GM21360 (cell line): ENCODE measurements at regions not wholly inside any gene's neighbourhood (a gene's known extent, or its start where the extent isn't known, plus 50 kb on each side); places are given as distances from the start of the nearest gene placed in this dataset.
"Not testable (repeated sequence)": the region's sequence is repeated elsewhere in the genome, so short reads cannot be mapped to it uniquely, and the experiment has no call there.

Experiments used
- ATAC-seq: cut with Tn5 transposase; IDR thresholded peaks from one replicate; pipeline ENCODE4 v1.9.1; 2021; ENCODE audit warnings: mild to moderate bottlenecking, moderate library complexity; ENCODE audit not compliant: unreplicated experiment

DNA sequence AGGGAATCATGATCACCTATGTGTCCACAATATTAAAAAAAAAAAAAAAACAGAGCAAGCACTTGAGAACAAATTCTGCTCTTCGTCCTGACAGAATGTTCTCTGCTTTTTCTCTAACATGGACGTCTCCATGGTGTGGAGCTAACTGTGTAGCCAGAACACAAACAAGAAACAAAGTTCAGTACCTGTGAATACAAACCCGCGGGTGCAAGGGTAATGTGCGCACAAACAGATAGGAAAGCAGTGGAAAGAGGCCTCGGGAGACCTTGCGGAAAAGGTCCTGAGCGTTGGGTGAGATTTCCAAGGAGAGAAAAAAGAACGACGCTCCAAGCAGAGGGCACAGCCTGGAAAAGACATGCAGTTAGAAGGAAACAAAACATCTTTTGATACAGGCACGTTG lies 92.0 kb upstream of the TBL1X start:
- ATAC-seq = no peak

DNA sequence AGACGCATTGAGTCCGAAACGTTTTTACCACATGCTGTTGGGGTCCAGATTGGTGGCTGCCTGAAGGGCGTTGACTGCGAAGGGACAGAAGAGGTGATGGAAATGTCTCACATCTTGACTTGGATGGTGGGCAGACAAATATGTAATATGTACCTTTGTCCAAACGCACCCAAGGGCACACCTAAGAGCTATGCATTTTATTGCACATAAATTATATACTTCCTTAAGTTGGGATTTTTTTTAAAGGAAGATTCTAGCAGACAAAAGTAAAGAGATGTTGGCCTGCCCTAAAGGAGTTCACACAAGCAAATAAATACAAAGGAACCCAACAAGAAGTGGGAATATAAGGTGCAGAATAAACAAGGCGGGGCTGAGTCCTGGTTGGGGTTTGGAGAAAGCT lies 91.1 kb upstream of the TBL1X start:
- ATAC-seq = no peak

DNA sequence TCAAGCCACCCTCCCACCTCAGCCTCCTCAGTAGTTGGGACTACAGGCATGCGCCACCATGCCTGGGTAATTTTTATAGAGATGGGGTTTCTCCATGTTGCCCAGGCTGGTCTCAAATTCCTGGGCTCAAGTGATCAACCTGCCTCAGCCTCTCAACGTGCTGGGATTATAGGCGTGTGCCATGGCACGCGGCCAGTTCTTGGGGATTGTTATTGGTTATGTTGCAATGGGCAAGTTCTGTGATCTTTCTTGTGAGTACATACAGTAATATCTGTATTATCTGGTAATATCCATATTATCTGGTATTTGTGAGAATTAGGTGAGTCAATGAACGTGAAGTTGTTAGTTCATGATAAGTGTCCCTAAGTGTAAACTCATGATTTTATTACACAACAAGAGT lies 90.3 kb upstream of the TBL1X start:
- ATAC-seq = no peak

DNA sequence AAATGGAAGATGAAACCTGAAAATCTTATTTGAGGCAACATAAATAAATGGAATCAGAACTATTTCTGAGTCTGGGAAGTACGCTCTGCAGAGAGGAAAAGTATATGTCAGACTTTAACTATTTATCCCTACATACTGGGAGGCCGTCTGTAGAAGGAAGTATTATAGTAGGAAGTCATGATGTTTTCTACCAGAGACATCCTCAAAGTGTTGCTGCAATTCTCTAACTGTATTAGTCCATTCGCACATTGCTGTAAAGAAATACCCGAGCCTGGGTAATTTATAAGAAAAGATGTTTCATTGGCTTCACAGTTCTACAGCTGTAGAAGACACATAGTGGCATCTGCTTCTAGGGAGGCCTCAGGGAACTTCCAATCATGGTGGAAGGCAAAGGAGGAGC lies 88.7 kb upstream of the TBL1X start:
- ATAC-seq = no peak

DNA sequence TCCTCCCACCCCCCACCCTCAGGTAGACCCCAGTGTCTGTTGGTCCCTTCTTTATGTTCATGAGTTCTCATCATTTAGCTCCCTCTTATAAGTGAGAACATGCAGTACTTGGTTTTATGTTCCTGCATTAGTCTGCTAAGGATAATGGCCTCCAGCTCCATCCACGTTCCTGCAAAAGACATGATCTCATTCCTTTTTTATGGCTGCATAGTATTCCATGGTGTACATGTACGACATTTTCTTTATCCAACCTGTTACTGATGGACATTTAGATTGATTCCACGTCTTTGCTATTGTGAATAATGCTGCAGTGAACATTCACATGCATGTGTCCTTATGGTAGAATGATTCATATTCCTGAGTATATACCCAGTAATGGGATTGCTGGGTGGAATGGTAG lies 87.6 kb upstream of the TBL1X start:
- ATAC-seq = not testable (repeated sequence)

DNA sequence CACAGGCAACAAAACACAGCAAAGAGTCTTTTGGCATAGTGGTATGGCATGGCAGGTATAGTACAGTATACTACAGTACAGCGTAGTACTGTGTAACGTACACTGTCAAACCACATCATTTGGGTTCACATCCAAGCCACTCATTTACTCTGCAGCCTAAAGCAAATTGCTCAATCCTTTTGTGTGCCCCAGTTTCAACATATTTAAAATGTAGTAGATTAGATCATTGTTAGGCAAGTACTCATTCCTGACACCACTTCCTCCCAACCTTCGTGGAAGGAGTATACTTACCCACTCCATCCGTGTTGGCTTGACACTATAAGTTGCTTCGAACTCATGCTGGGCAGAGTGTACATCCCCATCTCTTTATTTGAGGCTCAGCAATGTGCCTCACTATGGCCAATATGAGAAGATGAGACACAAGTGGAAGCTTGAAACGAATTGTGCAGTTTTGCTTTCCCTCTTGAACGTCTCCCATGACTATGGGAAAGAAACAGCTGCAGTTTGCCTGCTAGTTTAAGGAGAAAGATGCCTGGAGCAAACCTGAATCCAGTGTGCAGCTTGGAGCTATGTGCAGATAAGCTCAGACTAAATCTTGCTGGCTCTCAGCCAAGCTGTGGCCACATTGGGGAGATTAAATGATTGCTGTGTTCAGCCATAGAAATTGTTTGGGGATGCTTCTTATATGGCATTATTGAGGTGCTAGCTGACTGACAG lies 85.7 kb upstream of the TBL1X start:
- no peak for ATAC-seq

DNA sequence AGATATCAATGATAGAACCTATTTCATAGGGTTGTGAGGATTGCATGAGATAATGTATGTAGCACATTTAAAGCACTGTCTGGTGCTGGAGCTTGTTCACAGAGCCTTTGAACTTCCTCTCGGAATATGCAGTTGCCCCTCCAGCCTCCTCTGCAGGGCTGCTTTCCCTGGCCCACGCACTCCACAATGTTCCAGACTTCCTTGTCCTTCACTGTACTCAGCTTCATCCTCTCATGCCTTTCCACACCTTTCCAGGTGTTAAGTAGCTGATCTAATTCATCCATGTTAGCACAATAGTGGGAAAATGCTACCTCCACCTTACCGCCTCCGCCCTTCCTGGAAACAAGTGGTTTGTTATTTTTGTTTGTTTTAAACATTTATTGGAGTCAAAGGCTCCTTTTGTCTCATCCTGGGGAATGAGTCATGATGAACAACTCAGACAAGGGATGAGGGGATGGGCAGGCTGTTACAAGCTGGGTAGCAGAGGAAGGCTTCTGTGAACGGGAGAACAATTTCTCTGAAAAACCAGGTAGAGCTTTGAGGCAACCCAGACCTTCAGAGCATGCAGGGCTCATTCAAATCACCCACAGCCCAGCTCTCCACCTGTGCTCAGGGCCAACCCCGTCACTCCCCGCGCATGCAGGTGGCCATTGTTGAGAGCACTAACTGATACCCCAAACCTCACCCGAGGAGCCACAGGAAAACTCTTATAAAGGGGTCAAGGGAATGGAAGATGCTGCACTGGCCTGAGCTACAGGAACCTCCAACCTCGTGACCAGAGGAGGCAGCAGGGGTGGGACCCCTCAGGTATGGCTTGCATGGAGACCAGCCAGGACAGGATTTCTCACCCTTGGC lies 84.9 kb upstream of the TBL1X start:
- ATAC-seq = no peak

DNA sequence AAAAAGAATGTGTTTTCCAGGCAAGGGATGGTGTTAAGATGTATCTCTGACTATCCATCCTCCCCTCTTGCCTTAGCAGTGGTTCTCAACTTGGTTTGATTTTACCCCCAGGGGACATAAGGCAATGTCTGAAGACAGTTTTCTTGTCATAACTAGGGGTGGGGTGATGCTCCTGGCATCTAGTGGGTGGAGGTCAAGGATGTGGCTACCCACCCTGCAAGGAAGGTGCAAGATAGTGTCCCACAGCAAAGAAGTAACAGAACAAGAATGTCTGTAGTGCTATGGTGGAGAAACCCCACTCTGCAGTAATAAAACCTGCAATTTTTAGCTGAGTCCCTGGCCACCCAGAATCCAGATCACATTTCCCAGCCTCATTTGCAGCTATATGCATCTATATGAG lies 81.2 kb upstream of the TBL1X start:
- no peak for ATAC-seq

DNA sequence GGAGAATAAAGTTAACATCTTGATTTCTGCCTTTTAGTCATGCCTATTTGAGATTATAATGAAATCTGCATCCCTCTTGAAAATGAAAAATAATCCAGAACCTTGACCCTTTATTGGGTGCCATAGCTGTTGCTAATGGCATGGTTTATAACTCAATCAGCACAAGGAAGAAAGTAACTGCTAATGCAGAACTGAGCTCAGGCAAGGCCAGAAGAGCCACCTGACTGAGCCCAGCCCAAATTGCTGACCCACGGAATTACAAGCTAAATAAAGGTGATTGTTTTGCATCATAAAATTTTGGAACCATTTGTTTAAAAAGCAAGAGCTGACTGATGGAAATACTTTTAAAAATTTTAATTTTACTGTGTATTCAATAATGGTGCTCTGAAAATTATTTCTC lies 76.4 kb upstream of the TBL1X start:
- ATAC-seq = no peak

DNA sequence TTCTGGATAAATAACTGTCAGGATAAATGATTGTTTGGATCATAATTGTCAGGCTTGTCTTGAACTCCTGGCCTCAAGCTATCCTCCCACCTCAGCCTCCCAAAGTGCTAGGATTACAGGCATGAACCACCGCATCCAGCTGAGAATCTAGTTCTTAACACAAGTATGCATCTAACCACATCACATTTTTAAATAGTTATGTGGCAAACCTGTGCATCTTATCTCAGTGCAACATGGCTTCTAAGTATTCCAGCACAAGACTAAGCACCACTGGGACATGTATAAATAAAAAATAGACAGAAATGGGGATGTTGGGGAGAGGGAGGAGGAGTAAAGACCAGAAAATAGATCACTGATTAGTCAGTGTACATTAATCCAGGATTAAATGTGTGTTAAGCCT lies 74.7 kb upstream of the TBL1X start:
- ATAC-seq = no peak

DNA sequence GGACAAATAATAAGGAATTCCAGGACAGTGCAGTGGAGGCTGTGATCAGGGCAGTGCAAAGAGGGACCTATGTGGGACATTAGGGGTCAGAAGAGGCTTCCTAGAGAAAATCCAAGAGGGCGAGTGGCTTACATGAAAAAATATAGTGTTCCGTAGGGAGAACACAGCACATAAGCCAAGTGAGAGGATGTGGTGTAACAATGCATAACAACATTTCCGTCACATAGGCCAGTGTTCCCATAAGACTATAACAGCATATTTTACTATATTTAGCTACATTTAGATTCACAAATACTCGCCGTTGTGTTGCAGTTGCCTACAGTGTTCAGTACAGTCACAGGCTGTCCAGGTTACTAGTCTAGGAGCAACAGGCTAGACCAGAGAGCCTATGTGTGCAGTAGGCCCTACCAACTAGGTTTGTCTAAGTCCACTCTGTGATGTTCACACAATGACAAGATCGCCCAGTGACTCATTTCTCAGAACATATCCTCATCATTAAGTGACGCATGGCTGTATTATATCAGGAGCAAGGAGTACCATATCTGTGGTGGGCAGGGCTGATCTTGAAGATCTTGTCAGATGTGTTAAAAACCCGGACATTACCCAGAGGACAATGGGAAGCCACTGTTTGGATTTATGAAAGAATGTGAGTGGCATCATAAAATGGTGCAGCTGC lies 74.0 kb upstream of the TBL1X start:
- ATAC-seq = no peak

DNA sequence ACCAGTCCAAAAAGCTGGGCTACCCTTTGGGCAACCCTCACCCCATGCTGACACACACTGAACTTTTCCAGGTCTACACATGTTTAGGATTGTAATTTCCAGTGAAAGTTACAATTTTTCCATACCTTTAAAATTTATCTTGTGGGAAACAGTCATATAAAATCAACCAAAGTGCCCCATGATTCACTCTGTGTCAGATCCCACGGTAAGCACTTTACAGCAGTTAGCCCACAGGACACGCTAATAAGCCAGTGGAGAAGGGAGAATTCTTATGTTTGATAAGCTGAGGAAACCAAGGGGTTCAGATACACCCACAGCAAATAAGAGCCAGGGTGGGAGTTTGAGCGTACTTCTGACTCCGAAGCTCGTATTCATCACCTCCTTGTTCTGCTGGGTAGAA lies 72.4 kb upstream of the TBL1X start:
- ATAC-seq = no peak

DNA sequence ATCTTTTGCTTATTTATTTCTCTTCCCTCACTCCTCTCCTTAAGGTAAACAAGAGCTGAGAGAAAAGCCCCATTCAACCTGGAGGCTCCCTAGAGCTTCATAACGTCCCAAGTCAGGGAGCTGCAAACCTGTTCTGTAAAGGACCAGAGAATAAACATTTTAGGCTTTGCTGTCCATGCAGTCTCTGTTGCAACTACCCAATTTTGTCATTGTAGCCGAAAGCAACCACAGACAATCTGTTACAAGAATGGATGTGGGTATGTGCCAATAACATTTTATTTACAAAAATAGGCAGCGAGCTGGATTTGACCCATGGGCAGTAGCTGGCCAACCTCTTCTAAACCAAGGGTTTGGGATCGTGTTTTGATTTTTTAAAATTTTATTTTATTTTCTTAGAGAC lies 71.3 kb upstream of the TBL1X start:
- ATAC-seq = no peak

DNA sequence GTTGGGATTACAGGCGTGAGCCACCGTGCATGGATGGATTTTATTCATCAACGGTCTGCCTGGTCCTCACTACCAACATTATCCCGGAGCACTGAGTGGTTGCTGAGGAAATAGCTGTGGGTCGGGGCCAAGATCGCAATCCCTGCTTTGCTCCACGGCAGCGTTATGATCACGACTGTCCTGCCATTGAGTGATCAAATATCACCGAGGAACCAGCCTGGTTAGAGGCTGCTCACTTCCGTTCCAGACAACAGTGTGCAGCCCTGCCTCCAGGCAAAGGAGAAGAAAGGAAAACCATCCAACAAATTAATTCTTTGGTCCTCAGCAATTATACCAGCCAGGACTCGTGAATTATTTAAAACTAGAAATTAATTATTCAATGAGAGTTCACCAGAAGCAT lies 70.6 kb upstream of the TBL1X start:
- no peak for ATAC-seq

DNA sequence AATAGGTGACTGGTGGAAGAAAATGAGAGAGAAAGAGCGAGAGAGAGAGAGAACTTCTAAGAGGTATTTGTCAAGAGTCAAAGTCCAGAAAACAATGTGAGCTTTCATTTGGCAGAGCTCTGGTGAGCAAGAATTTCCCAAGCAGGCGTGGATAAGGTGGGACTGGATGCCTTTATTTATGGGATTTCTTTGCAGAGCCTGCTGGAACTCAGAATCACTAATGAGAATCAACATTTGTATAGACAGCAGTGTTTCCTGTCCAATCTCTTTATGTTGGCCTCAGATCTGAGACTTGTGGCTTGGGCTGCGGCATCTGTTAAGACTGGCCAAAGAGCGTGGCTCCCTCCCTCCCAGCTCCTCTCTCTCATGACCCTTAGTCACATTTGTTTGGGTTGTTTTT lies 67.9 kb upstream of the TBL1X start:
- ATAC-seq = no peak

DNA sequence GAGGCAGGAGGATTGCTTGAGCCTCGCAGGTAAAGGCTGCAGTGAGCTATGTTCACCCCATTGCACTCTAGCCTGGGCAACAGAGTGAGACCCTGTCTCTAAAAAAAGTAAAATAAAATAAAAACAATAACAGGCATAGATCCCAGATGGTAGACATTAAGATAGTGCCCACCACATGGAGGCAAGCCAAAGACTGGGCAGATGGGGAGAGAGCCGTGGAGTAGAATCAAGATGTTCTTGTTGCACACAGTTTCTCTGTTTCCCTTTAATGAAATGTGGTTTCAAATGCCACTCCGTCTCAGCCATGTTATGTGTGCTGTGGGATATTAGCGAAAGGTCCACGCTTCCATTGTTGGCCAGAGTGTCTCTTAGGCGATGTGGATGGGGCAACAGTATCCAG lies 63.8 kb upstream of the TBL1X start:
- ATAC-seq = no peak

DNA sequence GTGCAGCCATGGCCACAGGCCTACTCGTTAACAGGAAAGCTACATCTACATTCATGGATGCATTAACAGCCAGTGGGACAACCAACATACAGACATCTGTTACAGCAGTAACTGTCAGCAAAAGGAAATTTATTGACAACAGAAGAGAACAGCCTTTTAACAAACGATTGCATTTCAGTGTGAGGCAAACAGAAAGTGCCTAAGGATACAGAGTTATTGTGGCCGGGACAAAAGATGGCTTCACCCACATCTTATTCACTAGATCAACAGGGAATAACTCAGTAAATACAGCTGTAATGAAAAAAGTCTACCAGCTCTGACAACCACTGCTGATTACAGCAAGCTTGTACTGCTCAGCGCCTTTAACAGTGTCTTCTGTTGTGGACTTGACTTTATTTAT lies 61.5 kb upstream of the TBL1X start:
- ATAC-seq = no peak

DNA sequence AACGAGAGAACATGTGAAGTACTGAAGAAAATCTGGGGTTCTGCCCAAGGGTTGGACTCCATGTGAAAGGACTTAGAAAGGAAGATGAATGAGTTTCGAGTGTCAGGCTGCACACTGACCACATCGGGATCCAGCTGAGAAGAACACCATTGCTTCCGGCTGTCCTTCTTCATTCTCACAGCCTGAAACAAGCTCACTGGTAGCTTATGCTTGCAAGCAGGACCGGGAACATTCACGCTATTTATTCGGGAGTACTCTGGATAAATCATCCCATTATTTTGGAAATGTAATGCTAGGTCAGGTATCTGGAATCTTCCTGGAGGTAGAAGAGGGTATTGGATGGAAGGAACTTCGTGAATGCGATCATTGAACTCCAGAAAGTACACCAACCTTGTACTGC lies 59.2 kb upstream of the TBL1X start:
- ATAC-seq = not testable (repeated sequence)

DNA sequence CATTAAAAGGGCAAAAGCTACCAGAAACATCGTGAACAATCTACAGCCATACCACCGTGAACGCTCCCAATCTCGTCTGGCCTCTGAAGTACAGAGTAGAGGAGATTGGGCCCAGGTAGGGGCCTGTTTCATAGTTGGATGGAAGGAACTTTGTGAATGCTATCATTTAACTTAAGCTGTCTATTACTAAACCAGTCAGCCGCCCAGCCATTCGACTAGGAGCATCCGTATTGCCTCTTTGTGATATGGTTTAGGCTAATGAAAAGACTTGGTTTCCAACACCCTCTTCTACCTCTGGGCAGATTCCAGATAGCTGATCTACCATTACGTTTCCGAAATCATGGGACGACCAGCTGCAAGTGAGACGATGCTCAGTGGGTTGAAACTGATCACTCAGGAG lies 54.0 kb upstream of the TBL1X start:
- not testable (repeated sequence) for ATAC-seq

DNA sequence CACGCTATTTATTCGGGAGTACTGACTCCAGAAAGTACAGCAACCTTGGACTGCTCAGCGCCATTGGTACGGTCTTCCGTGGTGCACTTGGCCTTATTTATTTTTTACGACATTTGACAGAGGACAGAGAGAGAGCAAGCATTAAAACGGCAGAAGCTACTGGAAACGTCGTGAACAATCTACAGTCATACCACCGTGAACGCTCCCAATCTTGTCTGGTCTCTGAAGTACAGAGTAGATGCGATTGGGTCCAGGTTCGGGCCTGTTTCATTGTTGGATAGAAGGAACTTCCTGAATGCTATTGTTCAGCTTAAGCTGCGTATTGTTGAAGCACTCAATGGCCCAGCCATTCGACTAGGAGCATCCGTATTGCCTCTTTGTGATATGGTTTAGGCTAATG lies 53.2 kb upstream of the TBL1X start:
- not testable (repeated sequence) for ATAC-seq

DNA sequence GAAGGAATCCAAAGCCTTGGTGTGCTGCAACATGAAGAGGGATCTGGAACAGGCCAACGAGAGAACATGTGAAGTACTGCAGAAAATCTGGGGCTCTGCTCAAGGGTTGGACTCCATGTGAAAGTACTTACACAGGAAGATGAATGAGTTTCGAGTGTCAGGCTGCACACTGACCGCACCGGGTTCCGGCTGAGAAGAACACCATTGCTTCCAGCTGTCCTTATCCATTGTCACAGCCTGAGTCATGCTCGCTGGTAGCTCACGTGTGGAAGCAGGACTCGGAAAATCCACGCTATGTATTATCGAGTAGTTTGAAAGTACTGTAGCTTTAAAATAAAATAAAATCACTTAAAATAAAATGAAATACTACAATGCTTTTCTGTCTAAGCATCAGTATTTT lies 50.4 kb upstream of the TBL1X start:
- ATAC-seq = no peak
